SHP77 (cell line): ENCODE measurements at regions not wholly inside any gene's neighbourhood (a gene's known extent, or its start where the extent isn't known, plus 50 kb on each side); places are given as distances from the start of the nearest gene placed in this dataset.
A peak's percentile ranks its signal among the peaks of the same experiment; 100 is the strongest.

Experiments
- DNase-seq, 2 experiments: peaks; one replicate each; lab custom pipeline; 2025; lab: John Stamatoyannopoulos, UW

GRCh38 chr7:42758124-42758523, 153.7 kb downstream of the C7orf25 start:
- DNase-seq = no peak

- DNase-seq = no peak
Measured at GRCh38 chr7:42756841-42757240, 155.0 kb downstream of the C7orf25 start.

GRCh38 chr7:42753811-42754363, 158.0 kb downstream of the C7orf25 start:
- DNase-seq = no peak

- DNase-seq = no peak
Measured at GRCh38 chr7:42753367-42753766, 158.5 kb downstream of the C7orf25 start.

GRCh38 chr7:42750172-42750571, 161.7 kb downstream of the C7orf25 start:
- no peak for DNase-seq

GRCh38 chr7:42747044-42747443, 164.8 kb downstream of the C7orf25 start:
- DNase-seq = no peak

GRCh38 chr7:42746214-42746613, 165.7 kb downstream of the C7orf25 start:
- no peak for DNase-seq

- peak in 1 of 2 experiments; percentile 64 for DNase-seq
Measured at GRCh38 chr7:42745357-42746059, 166.4 kb downstream of the C7orf25 start.

- no peak for DNase-seq
Measured at GRCh38 chr7:42744746-42745145, 167.1 kb downstream of the C7orf25 start.

- no peak for DNase-seq
Measured at GRCh38 chr7:42743077-42743858, 168.6 kb downstream of the C7orf25 start.

- no peak for DNase-seq
Measured at GRCh38 chr7:42742318-42742717, 169.6 kb downstream of the C7orf25 start.

- DNase-seq = no peak
Measured at GRCh38 chr7:42740408-42740807, 171.5 kb downstream of the C7orf25 start.

- DNase-seq = no peak
Measured at GRCh38 chr7:42739638-42740037, 172.2 kb downstream of the C7orf25 start.

- DNase-seq = peak in 1 of 2 experiments; percentile 22
Measured at GRCh38 chr7:42736931-42737330, 174.9 kb downstream of the C7orf25 start.

GRCh38 chr7:42735081-42735480, 176.8 kb downstream of the C7orf25 start:
- DNase-seq = no peak

- DNase-seq = no peak
Measured at GRCh38 chr7:42734568-42734967, 177.3 kb downstream of the C7orf25 start.

- no peak for DNase-seq
Measured at GRCh38 chr7:42733040-42733439, 178.8 kb downstream of the C7orf25 start.

- DNase-seq = no peak
Measured at GRCh38 chr7:42730586-42730985, 181.3 kb downstream of the C7orf25 start.

GRCh38 chr7:42729053-42729765, 182.7 kb downstream of the C7orf25 start:
- no peak for DNase-seq

- no peak for DNase-seq
Measured at GRCh38 chr7:42727451-42727850, 184.4 kb downstream of the C7orf25 start.

GRCh38 chr7:42726066-42726785, 185.6 kb downstream of the C7orf25 start:
- DNase-seq = no peak

GRCh38 chr7:42722716-42723115, 189.2 kb downstream of the C7orf25 start:
- DNase-seq = no peak
